Right lobe of liver (tissue), 4 donors: ENCODE measurements at regions not wholly inside any gene's neighbourhood (a gene's known extent, or its start where the extent isn't known, plus 50 kb on each side); places are given as distances from the start of the nearest gene placed in this dataset.

Source experiments
- POLR2A ChIP-seq: fragments of 450-650 bp; IDR thresholded peaks from one replicate; pipeline ENCODE4 v1.6.1; 2017; ENCODE audit warnings: antibody characterized with exemption, mild to moderate bottlenecking
- TF ChIP-seq, protein P1 (sequence below), 4 donors: fragments of 200-600 bp in 3 of 4; fragments of 450-650 bp in 1 of 4; IDR thresholded peaks; one replicate each; pipeline versions ENCODE4 v1.5.1 to v1.8.0; 2016 to 2022; ENCODE audit warnings: antibody characterized with exemption in 4 of 4, mild to moderate bottlenecking in 2 of 4
- donor health status: DM: no; HTN: no; CAD: no.
- donor health status: DM: no; HTN: no; CAD: no.
- donor health status: DM: no; HTN: yes; CAD: no.

GRCh38 chr4:79237851-79238250 lies 88.0 kb downstream of the NAA11 start:
- TF ChIP-seq POLR2A, result no peak
- TF ChIP-seq, protein P1, sequence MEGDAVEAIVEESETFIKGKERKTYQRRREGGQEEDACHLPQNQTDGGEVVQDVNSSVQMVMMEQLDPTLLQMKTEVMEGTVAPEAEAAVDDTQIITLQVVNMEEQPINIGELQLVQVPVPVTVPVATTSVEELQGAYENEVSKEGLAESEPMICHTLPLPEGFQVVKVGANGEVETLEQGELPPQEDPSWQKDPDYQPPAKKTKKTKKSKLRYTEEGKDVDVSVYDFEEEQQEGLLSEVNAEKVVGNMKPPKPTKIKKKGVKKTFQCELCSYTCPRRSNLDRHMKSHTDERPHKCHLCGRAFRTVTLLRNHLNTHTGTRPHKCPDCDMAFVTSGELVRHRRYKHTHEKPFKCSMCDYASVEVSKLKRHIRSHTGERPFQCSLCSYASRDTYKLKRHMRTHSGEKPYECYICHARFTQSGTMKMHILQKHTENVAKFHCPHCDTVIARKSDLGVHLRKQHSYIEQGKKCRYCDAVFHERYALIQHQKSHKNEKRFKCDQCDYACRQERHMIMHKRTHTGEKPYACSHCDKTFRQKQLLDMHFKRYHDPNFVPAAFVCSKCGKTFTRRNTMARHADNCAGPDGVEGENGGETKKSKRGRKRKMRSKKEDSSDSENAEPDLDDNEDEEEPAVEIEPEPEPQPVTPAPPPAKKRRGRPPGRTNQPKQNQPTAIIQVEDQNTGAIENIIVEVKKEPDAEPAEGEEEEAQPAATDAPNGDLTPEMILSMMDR (IDR thresholded peaks at IDR 0.05), result no peak
